ENCODE measurements at regions not wholly inside any gene's neighbourhood (a gene's known extent, or its start where the extent isn't known, plus 50 kb on each side); places are given as distances from the start of the nearest gene placed in this dataset.

DNA sequence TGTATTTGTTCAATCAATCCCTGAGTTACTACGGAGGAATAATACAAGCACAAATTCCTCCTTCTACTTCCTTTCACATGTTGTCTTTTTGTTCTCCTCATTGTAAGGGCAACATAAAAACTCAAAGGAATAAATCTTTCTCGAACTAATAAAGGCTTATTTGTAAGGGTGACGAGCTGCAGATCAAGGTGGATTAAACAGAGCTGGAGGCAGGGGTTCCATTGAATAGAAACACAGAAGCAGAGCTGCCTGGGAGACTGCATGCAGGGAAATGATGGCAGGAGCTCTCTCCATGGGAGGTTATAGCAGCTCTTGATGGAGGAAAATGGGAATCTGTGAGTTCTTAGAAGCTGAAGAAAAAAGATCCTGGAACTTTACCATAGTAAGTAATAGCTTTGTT is 160.2 kb downstream of the CYYR1 start:
- DNase-seq, result no peak

GRCh38 chr21:26409735-26410134 is 163.4 kb downstream of the CYYR1 start:
- DNase-seq, result no peak

GRCh38 chr21:26408511-26408910 is 164.6 kb downstream of the CYYR1 start:
- DNase-seq, result no peak

DNA sequence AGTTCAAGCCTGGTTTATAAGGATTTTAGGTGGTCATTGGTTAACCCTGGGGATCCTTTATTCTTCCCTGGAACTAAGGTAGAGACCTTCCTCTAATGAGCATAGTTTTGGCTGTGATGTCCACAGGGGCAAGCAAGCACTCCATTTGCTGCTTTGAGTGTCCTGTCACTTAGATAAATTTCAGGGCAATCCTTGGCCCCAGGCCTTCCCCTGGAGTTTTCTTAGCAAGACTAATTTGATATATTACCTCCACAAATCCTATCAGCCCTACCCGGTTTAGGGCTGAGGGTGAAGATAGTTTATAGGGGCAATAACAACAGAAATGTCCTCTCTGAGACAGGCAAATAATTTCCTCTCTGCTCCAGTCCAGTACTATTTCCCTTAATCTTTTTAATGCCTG is 166.6 kb downstream of the CYYR1 start:
- DNase-seq, result no peak

DNA sequence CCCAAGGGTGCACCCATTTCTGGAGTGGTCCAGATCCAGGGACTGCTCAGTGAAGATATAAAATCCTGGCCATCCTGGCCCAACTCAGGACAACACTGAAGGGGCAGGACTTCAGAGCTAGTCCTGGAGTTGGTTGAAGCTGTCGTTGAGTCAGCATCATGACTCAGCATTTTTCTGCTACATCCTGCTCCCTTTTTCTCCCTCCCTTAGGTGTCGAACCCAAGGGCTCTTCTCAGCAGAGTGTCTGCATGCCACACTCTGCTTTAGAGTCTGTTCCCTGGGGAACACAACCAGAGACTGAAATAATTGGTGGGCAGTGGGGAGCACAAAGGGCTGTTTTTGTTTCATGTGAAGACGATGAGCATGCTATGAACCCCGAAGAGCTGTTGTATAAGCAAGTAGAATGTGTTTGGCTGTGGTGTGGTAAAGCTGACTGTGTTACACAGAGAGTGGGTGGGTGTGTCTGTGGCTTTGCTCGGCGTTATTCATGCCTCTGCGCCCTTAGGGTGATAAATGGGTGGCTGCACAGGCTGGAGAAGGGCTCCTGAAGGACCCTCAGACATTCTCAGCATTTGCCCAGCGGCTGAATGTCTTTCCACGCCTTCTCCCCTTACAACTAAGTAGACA is 167.2 kb downstream of the CYYR1 start:
- DNase-seq, result peak; percentile 20

GRCh38 chr21:26405071-26405470 is 168.0 kb downstream of the CYYR1 start:
- DNase-seq, result no peak

GRCh38 chr21:26404288-26404687 is 168.8 kb downstream of the CYYR1 start:
- no peak for DNase-seq

DNA sequence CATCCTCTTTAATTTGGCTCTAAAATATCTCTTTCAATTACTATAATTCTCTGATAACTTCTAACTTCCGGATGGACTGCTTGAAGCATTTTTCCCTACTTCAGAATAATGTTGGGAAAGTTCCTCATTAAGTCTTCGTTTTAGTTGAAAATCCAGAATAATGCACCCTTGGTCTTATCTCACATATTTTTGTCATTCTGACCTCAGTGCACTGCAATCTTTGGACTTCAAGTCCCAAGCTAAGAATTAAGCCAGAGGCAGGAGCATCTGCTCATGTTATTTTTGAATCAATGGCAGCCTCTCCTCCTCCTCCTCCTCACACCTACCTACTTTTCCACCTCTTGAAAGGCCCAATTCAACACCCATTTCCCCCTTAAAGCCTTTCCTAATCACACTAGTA is 169.8 kb downstream of the CYYR1 start:
- DNase-seq, result no peak

DNA sequence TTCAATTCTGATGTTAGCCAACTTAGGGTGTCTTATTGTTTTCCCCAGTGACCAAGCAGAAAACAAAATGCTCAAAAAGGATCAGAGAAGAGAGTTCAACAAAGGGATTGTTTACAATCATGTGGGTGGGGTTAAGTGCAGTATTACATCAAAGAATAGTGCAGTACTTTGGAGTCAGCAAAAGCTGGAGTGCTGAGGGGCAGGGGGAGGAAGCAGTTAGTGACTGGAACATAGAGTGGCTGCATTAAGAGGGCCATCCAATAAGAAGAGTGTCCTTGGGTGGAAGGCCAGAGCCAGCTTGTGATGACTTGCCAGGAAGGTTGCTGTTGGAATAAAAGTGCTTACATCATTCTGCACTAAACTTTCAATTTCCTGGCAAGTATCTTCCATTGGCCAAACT is 175.5 kb downstream of the CYYR1 start:
- DNase-seq, result no peak

GRCh38 chr21:26394341-26394740 is 178.7 kb downstream of the CYYR1 start:
- no peak for DNase-seq

DNA sequence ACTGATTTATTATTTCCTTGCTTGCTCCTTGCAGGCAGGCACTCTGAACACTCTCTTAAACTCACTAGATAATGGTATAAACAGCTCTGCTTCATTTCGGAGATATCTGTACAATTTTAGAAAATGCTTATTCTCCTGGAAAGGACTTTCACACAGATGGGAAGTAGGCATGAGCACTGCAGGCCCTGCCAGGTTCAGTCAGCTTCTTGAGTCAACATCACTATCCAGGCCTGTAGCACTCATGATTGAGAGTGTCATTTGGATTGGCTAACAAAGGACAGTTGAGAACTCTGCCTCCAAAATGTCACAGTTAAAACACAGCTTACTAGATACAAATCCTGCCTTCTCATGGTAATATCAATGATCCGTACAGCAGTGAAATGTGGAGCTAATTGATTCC is 181.9 kb downstream of the CYYR1 start:
- no peak for DNase-seq

DNA sequence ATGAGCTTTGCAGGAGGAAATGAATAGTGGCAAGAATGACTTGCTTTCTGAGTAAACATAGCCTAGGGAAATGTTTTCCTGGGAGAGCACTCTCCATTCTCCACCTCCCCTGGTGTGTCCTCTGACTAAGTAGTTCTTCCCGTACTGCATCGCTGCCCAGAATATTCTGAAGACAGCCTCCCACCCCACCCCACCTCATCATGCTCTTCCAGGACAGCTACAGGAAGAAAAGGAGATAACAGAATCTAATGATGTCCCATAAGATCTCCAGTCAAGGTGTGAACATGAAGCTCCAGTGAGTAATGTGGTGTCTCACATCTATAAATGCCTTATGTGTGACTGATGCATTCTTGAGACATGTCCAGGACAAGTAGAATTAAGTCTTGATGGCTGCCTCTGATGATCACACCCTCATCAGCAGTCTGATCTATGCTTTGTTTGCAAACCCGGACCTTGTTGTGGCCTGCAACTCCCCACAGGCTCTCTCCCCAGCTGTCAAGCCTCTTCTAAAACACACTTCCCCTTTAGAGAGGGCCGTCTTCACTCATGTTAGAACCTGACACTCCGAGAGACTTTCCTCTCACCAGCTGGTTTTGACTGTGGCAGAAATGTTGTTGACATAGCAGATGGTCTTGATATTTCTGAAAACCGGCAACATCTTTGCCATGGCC is 183.0 kb downstream of the CYYR1 start:
- DNase-seq, result no peak

DNA sequence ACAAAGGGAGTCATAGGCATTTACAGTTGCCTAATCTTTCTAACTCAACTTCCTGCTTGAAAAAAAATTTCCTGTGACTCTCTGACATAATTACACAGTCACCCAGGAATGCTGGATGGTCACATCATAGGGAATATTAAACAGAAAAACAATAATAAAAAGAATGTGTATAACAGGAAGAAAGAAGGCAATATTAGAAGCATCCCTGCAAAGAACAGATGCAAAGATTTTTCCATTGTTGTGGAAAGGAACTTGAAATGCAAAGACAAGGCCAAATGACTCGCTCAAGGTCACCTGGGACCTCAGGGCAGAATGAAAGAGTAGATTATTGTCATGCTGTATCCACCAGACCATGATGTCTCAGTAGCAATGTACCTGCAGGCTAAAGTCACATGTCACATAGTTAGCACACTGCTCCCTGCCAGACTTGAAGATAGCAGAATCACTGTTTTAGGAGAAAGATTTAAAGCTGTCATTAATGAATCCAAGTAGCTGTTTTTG is 184.3 kb downstream of the CYYR1 start:
- no peak for DNase-seq

GRCh38 chr21:26385721-26386120 is 187.4 kb downstream of the CYYR1 start:
- no peak for DNase-seq

DNA sequence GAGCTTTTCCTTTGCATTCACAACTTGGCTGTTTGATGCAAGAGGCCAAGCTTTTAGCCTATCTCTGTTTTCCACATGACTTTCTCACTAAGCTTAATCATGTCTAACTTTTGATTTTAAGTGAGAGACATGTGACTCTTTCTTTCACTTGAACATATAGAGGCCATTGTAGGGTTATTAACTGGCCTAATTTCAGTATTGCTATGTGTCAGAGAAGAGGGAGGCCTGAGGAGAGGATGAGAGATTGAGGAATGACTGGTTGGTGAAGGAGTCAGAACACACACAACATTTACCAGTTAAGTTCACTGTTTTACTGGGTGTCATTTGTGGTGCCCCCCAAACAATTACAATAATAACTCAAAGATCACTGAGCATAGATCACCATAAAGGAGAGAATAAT is 193.5 kb downstream of the CYYR1 start:
- no peak for DNase-seq

- DNase-seq, result no peak
These were observed 195.9 kb downstream of the CYYR1 start for GRCh38 chr21:26377111-26377694.

GRCh38 chr21:26374817-26375216 is 198.3 kb downstream of the CYYR1 start:
- no peak for DNase-seq

DNA sequence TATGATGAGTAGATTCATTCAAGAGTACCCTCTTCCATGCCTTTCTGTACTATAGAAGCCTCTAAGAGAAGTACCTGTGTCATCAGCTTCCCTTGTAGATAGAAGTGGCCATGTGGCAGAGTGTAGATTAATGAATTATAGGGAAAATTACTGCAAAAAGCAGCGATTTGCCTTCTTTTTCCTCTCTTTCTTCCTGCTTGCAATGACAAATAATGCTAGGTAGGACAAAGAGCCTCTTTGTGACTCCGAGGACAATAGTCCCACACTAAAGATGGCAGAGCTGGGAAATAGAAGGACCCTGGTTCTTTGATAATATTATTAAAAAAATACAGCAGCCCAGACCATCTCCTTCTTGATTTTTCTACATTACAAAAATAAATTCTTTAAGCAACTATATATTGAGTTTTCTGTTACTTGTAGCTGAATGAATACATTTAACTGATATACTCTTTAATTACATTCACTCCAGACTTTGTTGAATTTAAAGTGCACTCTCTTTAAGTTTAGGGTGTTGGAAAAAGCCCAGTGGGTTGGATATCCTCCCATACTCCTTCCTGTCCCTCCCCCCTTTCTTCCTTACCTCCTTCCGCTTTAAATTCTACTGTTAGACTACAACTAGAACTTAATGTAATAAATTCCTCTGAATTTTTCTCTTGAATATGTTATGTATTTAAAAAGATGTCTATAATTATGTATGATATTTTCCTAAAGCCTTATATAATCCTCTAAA is 198.2 kb upstream of the APP start:
- DNase-seq, result no peak

DNA sequence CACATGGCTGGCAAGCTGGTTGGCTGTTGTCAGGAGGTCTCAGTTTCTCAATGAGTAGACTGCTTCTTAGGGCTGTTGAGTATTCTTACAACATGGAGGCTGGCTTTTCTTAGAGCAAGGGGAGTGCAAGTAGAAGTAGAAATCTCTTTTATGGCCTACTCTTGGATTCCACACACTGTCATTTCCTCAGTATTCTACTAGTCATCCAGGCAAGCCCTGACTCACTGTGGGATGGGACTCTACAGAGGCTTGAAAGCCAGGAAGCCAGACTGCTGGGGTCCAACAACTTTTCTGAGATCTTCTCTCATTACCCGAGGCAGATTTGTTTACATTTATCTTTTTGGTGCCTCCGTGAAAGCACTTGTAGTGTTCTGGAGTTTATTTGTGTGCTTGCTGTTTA is 196.2 kb upstream of the APP start:
- no peak for DNase-seq

DNA sequence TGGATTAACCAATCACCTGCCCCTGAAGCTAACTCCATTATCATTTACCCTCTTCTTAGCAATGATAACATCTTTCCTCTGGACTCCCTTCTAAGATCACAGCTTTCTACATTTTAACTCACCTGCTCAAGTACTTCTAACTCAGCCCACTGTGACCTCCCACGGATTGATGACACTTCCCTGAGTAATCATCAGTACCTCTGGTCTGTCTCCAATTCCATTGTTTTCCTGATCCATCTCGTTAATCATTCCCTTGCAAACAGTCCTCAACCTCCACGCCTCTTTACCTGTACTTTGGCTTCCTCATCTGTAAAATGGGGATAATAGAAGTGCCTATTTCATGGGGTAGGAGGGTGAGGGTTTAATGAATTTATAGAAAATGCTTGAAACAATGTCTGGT is 195.3 kb upstream of the APP start:
- no peak for DNase-seq

DNA sequence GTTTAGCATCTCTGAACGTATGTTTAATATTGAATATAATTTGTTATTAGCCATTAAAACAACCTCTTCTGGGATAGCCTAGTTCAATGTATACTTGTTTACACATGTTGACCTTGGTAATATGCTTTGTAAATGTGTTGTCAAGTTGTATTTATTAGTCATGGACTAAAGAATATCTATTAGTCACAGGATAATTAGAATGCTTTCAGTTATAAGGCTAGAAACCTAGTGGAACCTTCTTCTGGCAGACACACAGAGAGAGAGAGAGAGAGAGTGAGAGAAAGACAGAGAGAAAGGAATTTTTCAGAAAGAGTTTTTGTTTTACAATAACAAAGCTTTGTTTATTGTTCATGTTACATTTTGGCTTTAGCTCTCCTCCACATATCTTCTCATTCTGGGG is 181.1 kb upstream of the APP start:
- no peak for DNase-seq

DNA sequence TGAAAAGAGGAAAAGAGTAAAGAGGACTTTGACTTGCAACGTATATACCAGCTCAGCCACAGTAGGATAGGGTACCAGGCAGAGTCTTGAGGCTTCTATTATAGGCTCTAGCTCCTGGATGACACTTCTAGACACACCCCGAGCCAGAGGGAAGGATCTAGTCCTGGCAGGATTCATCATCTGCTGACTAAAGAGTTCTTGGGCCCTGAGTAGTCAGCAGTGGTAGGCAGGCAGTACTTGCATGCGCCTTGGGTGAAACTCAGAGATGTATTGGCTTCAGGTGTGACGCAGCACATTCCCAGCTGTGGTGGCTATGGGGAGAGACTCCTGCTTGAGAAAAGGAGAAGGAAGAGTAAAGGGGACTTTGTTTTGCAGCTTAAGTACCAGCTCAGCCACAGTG is 162.3 kb upstream of the APP start:
- no peak for DNase-seq

DNA sequence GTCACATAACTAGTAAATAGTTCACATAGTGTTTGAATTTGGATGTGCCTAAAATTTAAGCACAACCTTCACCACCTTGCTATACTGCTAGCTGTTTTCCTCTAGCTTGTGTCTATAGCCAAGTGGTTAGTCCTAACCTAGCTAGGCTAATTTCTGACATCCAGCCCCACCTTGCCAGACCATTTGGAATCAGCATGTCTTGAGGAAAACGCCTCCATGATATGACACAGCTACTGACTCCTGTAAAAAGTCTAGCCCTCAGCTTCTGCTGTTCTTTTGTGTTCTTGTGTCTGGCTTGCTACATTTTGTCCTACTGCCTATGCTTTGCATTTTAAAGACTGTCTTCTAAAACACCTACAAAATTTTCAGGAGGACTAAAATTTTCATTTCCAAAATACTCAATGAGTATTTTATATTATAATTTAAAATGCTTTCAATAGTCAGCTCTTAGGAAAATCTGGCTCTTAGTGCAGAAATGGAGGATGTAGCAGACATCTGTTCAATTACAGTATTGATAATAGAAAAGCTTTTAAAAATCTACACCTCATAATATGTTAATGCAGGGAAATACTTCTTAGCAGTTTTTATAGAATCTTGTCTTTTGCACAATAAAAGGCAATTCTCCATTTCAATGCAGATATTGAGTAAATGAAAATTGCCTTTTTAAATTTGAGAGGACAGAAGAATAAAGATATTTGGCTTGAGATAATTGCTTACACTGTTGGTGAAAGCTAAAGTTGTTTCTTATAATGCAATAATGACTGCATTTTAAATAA is 160.8 kb upstream of the APP start:
- DNase-seq, result no peak
